ENCODE measurements at regions not wholly inside any gene's neighbourhood (a gene's known extent, or its start where the extent isn't known, plus 50 kb on each side); places are given as distances from the start of the nearest gene placed in this dataset.

- H4K20me1 ChIP-seq (ENCODE audit: insufficient read depth, low read length), result no peaks in the 10 kb centered on the region
- peak overlapping the region; percentile 93 for H3K27ac ChIP-seq (ENCODE audit: low read depth, low read length)
- H3K4me3 Mint-ChIP-seq (ENCODE audit: unreplicated experiment), result no peak overlapping the region
- FAIRE-seq (peak; percentile 87), DNase-seq (ENCODE audit: low read depth) (peak; percentile 97)
- no peak for TF ChIP-seq EZH2 (IDR thresholded peaks at IDR 0.05; ENCODE audit: insufficient read depth, low read length)
- TF ChIP-seq CTCF (IDR thresholded peaks at IDR 0.05; ENCODE audit: insufficient read depth, low read depth, low read length), result no peak
- peak overlapping the region; percentile 92 for H3K27ac Mint-ChIP-seq (ENCODE audit: unreplicated experiment)
- H3K4me1 ChIP-seq (ENCODE audit: insufficient read depth, low read length), result peaks cover 22% of the 10 kb centered on the region
- no peaks in the 10 kb centered on the region for H3K36me3 ChIP-seq (ENCODE audit: insufficient read depth, low read length)
- H3K4me2 ChIP-seq (ENCODE audit: low read length), result peak overlapping the region; percentile 36
- H3K4me1 Mint-ChIP-seq (ENCODE audit: low read depth, unreplicated experiment), result peaks cover 46% of the 10 kb centered on the region
- H3K27me3 Mint-ChIP-seq (ENCODE audit: low read depth, unreplicated experiment), result no peaks in the 10 kb centered on the region
- H3K9me3 ChIP-seq (ENCODE audit: insufficient read depth, low read depth, low read length), result no peaks in the 10 kb centered on the region
- no peak overlapping the region for H3K4me3 ChIP-seq (ENCODE audit: insufficient read depth, low read depth, low read length)
- no peak overlapping the region for H2AFZ ChIP-seq (ENCODE audit: low read depth, low read length)
- H3K36me3 Mint-ChIP-seq (ENCODE audit: low read depth, unreplicated experiment), result no peaks in the 10 kb centered on the region
- peak overlapping the region; percentile 65 for H3K9ac ChIP-seq (ENCODE audit: low read length)
- no peaks in the 10 kb centered on the region for H3K27me3 ChIP-seq (ENCODE audit: insufficient read depth, low read length)
- H3K9me3 Mint-ChIP-seq (ENCODE audit: unreplicated experiment), result no peaks in the 10 kb centered on the region
- no peaks in the 10 kb centered on the region for H3K79me2 ChIP-seq (ENCODE audit: insufficient read depth, low read length)
Measured at GRCh38 chr9:79023134-79023580, 548.6 kb upstream of the TLE4 start.

- H3K27ac Mint-ChIP-seq (ENCODE audit: unreplicated experiment), result peak overlapping the region; percentile 53
- TF ChIP-seq EZH2 (IDR thresholded peaks at IDR 0.05; ENCODE audit: insufficient read depth, low read length), result no peak
- TF ChIP-seq CTCF (IDR thresholded peaks at IDR 0.05; ENCODE audit: insufficient read depth, low read depth, low read length), result no peak
- DNase-seq (ENCODE audit: low read depth) (no peak), FAIRE-seq (no peak)
- no peaks in the 10 kb centered on the region for H3K27me3 Mint-ChIP-seq (ENCODE audit: low read depth, unreplicated experiment)
- H3K36me3 Mint-ChIP-seq (ENCODE audit: low read depth, unreplicated experiment), result no peaks in the 10 kb centered on the region
- H3K9me3 ChIP-seq (ENCODE audit: insufficient read depth, low read depth, low read length), result no peaks in the 10 kb centered on the region
- H3K36me3 ChIP-seq (ENCODE audit: insufficient read depth, low read length), result no peaks in the 10 kb centered on the region
- no peak overlapping the region for H3K4me3 ChIP-seq (ENCODE audit: insufficient read depth, low read depth, low read length)
- H3K9ac ChIP-seq (ENCODE audit: low read length), result no peak overlapping the region
- H3K27ac ChIP-seq (ENCODE audit: low read depth, low read length), result no peak overlapping the region
- H2AFZ ChIP-seq (ENCODE audit: low read depth, low read length), result peak overlapping the region; percentile 21
- H3K4me3 Mint-ChIP-seq (ENCODE audit: unreplicated experiment), result no peak overlapping the region
- no peaks in the 10 kb centered on the region for H4K20me1 ChIP-seq (ENCODE audit: insufficient read depth, low read length)
- H3K9me3 Mint-ChIP-seq (ENCODE audit: unreplicated experiment), result no peaks in the 10 kb centered on the region
- peaks cover 39% of the 10 kb centered on the region for H3K4me1 Mint-ChIP-seq (ENCODE audit: low read depth, unreplicated experiment)
- peaks cover 26% of the 10 kb centered on the region for H3K4me1 ChIP-seq (ENCODE audit: insufficient read depth, low read length)
- no peaks in the 10 kb centered on the region for H3K79me2 ChIP-seq (ENCODE audit: insufficient read depth, low read length)
- H3K27me3 ChIP-seq (ENCODE audit: insufficient read depth, low read length), result no peaks in the 10 kb centered on the region
- H3K4me2 ChIP-seq (ENCODE audit: low read length), result no peak overlapping the region
Measured at GRCh38 chr9:79026316-79026715, 545.4 kb upstream of the TLE4 start.

DNA sequence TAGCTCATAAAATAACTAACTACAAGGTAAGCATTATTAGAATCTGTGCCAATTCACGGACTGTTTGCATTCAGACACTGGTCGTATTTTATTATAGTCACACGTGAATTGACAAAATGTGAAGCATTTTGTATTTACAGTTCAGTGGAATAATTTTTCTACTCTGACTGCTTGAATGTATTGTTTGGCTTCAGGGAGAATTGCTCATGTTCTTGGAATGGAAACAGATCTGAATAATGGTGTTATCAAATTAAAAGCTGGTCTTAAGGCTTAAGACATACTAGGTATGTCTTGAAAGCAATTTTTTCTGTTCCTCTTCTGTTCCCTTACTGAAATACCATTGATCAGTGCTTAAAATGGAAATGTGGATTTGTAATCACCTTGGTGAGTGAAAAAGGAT is 543.7 kb upstream of the TLE4 start:
- Histone ChIP-seq H3K9me3 (ENCODE audit: insufficient read depth, low read depth, low read length) (no peaks in the 10 kb centered on the region), H3K4me1 (ENCODE audit: insufficient read depth, low read length) (peaks cover 19% of the 10 kb centered on the region), H3K4me2 (ENCODE audit: low read length) (peak overlapping the region; percentile 53), H3K79me2 (ENCODE audit: insufficient read depth, low read length) (no peaks in the 10 kb centered on the region), H2AFZ (ENCODE audit: low read depth, low read length) (peak overlapping the region; percentile 7), H3K27me3 (ENCODE audit: insufficient read depth, low read length) (no peaks in the 10 kb centered on the region), H4K20me1 (ENCODE audit: insufficient read depth, low read length) (no peaks in the 10 kb centered on the region), H3K9ac (ENCODE audit: low read length) (peak overlapping the region; percentile 5), H3K27ac (ENCODE audit: low read depth, low read length) (peak overlapping the region; percentile 10), H3K36me3 (ENCODE audit: insufficient read depth, low read length) (no peaks in the 10 kb centered on the region), H3K4me3 (ENCODE audit: insufficient read depth, low read depth, low read length) (no peak overlapping the region)
- peak; percentile 93 for FAIRE-seq
- DNase-seq (ENCODE audit: low read depth), result peak; percentile 76
- peaks cover 31% of the 10 kb centered on the region for H3K4me1 Mint-ChIP-seq (ENCODE audit: low read depth, unreplicated experiment)
- H3K9me3 Mint-ChIP-seq (ENCODE audit: unreplicated experiment), result peaks cover 3% of the 10 kb centered on the region
- H3K4me3 Mint-ChIP-seq (ENCODE audit: unreplicated experiment), result no peak overlapping the region
- H3K36me3 Mint-ChIP-seq (ENCODE audit: low read depth, unreplicated experiment), result no peaks in the 10 kb centered on the region
- H3K27me3 Mint-ChIP-seq (ENCODE audit: low read depth, unreplicated experiment), result no peaks in the 10 kb centered on the region
- TF ChIP-seq EZH2 (IDR thresholded peaks at IDR 0.05; ENCODE audit: insufficient read depth, low read length), result no peak
- TF ChIP-seq CTCF (IDR thresholded peaks at IDR 0.05; ENCODE audit: insufficient read depth, low read depth, low read length), result no peak
- no peak overlapping the region for H3K27ac Mint-ChIP-seq (ENCODE audit: unreplicated experiment)

All from astrocyte (in vitro differentiated cells and primary cell).